GM12801 (cell line): ENCODE measurements at regions not wholly inside any gene's neighbourhood (a gene's known extent, or its start where the extent isn't known, plus 50 kb on each side); places are given as distances from the start of the nearest gene placed in this dataset.

ENCODE experiments used
- CTCF ChIP-seq: IDR thresholded peaks from one replicate; pipeline ENCODE4 v1.5.1; 2011; ENCODE audit warnings: control low read depth; ENCODE audit not compliant: insufficient read length; ENCODE audit errors: extremely low read depth

- TF ChIP-seq CTCF = no peak
Measured at GRCh38 chr1:56057466-56058405, 521.6 kb downstream of the PLPP3 start.

GRCh38 chr1:56056438-56057287 is 522.7 kb downstream of the PLPP3 start:
- no peak for TF ChIP-seq CTCF

- no peak for TF ChIP-seq CTCF
Measured at GRCh38 chr1:56054959-56055358, 524.4 kb downstream of the PLPP3 start.

- no peak for TF ChIP-seq CTCF
Measured at GRCh38 chr1:56052041-56052440, 527.3 kb downstream of the PLPP3 start.

- no peak for TF ChIP-seq CTCF
Measured at GRCh38 chr1:56050911-56051310, 528.5 kb downstream of the PLPP3 start.

- no peak for TF ChIP-seq CTCF
Measured at GRCh38 chr1:56045477-56045876, 533.9 kb downstream of the PLPP3 start.

GRCh38 chr1:56045062-56045461 is 534.3 kb downstream of the PLPP3 start:
- TF ChIP-seq CTCF = no peak
